CD4-positive, alpha-beta T cell (primary cell): ENCODE measurements at regions not wholly inside any gene's neighbourhood (a gene's known extent, or its start where the extent isn't known, plus 50 kb on each side); places are given as distances from the start of the nearest gene placed in this dataset.

Experiments used
- ATAC-seq: fragments of 200-7000 bp; cut with Tn5 transposase; one replicate; pipeline ENCODE4 v1.10.0; 2022; ENCODE audit warnings: mild to moderate bottlenecking; ENCODE audit not compliant: poor library complexity
- CTCF ChIA-PET: fragments of 350-600 bp; sonication (Branson Sonifier 250); formaldehyde crosslinking; loops from one replicate; lab custom pipeline; 2021; ENCODE audit warnings: antibody characterized with exemption, inconsistent platforms; lab: Charles Lee
- POLR2A ChIA-PET: fragments of 350-600 bp; sonication (Branson Sonifier 250); formaldehyde crosslinking; loops from one replicate; lab custom pipeline; 2021; ENCODE audit warnings: antibody characterized with exemption, inconsistent platforms; lab: Charles Lee
- DNase-seq, 14 experiments: peaks; one replicate each; pipeline ENCODE4 v3.0.0-alpha.2; 2013 to 2020; ENCODE audit warnings: mixed read lengths in 2 of 14
- H3K27ac ChIP-seq, 2 donors: one replicate each; pipeline versions ENCODE4 v1.5.1 to v1.7.0; 2013; ENCODE audit warnings: low read length in 2 of 2, low read depth in 1 of 2, mild to moderate bottlenecking in 1 of 2
- H3K27me3 ChIP-seq, 2 experiments: 1 replicate in 1 of 2; 2 replicates in 1 of 2; pipeline versions ENCODE4 v1.6.1 to v1.7.0; 2013; ENCODE audit warnings: low read length in 2 of 2, control low read depth in 1 of 2, mild to moderate bottlenecking in 1 of 2, moderate library complexity in 1 of 2; ENCODE audit not compliant: insufficient read depth in 2 of 2, control insufficient read depth in 1 of 2
- H3K36me3 ChIP-seq: one replicate; pipeline ENCODE4 v1.6.1; 2013; ENCODE audit warnings: low read length, control low read depth; ENCODE audit not compliant: insufficient read depth
- H3K4me1 ChIP-seq: one replicate; pipeline ENCODE4 v1.6.1; 2013; ENCODE audit warnings: low read length, control low read depth; ENCODE audit not compliant: insufficient read depth
- H3K4me3 ChIP-seq: one replicate; pipeline ENCODE4 v1.5.1; 2013; ENCODE audit warnings: mild to moderate bottlenecking, low read length, moderate library complexity
- H3K9me3 ChIP-seq, 2 experiments: 1 replicate in 1 of 2; 2 replicates in 1 of 2; pipeline versions ENCODE4 v1.6.1 to v1.7.0; 2013; ENCODE audit warnings: low read length in 2 of 2, mild to moderate bottlenecking in 2 of 2, control low read depth in 1 of 2, moderate library complexity in 1 of 2; ENCODE audit not compliant: control insufficient read depth in 1 of 2, insufficient read depth in 1 of 2
- H3K27ac Mint-ChIP-seq: one replicate; pipeline ENCODE4 v1.8.0; 2020; ENCODE audit warnings: mixed read lengths
- H3K27me3 Mint-ChIP-seq: one replicate; pipeline ENCODE4 v1.8.0; 2021; ENCODE audit warnings: mixed read lengths
- H3K36me3 Mint-ChIP-seq: one replicate; pipeline ENCODE4 v1.8.0; 2021; ENCODE audit warnings: low read depth, mixed read lengths
- H3K4me1 Mint-ChIP-seq: one replicate; pipeline ENCODE4 v1.8.0; 2021; ENCODE audit warnings: low read depth, mixed read lengths
- H3K4me3 Mint-ChIP-seq: one replicate; pipeline ENCODE4 v1.8.0; 2020; ENCODE audit warnings: mild to moderate bottlenecking, mixed read lengths
- H3K9me3 Mint-ChIP-seq: one replicate; pipeline ENCODE4 v1.8.0; 2020; ENCODE audit warnings: mixed read lengths
- intact Hi-C, 2 experiments: fragments of 100-400 bp; cut with DNase I in 1 of 2; cut with micrococcal nuclease in 1 of 2; formaldehyde crosslinking; loops; one replicate each; pipeline versions ENCODE4 v1.15.1 to v1.9.0; 2023 to 2025; cut with DNase I, micrococcal nuclease
- TF ChIP-seq, protein P1 (sequence below): fragments of 200-600 bp; IDR thresholded peaks from one replicate; pipeline ENCODE4 v1.8.0; 2022; ENCODE audit warnings: antibody characterized with exemption, mild to moderate bottlenecking

DNA sequence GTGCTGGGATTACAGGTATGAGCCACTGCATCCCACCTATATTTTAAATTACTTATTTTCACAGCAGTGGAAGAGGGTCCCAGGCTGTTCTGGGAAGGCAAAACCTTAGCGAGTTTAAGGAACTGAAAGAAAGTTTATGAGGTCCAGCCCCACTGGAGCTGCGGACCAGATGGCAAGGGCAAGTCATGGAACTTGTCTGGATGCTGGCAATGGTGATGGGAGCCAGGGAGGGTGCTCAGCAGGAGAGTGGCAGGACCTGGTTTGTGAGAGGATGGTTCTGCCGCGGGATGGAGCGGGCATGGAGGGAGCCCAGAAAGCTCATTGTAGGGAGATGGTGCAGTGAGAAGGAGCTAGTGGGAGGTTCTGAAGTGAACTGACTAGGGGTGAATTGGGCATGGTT lies 50.6 kb upstream of the SLC45A1 start:
- Histone ChIP-seq H3K9me3 (no peaks in the 10 kb centered on the region), H3K4me3 (no peak overlapping the region), H3K27me3 (peaks cover 0 to 2% of the 10 kb centered on the region in 2 experiments), H3K27ac (no peak overlapping the region), H3K36me3 (no peaks in the 10 kb centered on the region), H3K4me1 (no peaks in the 10 kb centered on the region)
- H3K9me3 Mint-ChIP-seq = no peaks in the 10 kb centered on the region
- ChIA-PET POLR2A (no interaction called here), CTCF (interaction anchor here (0.6 kb wide), 1 partner anchor 49 kb away, joined by 3 read pairs; no protein-coding TSS in a partner anchor)
- no peak overlapping the region for H3K27ac Mint-ChIP-seq
- ATAC-seq (no peak), DNase-seq (no peak)
- intact Hi-C loops = no loop called here
- TF ChIP-seq, protein P1, sequence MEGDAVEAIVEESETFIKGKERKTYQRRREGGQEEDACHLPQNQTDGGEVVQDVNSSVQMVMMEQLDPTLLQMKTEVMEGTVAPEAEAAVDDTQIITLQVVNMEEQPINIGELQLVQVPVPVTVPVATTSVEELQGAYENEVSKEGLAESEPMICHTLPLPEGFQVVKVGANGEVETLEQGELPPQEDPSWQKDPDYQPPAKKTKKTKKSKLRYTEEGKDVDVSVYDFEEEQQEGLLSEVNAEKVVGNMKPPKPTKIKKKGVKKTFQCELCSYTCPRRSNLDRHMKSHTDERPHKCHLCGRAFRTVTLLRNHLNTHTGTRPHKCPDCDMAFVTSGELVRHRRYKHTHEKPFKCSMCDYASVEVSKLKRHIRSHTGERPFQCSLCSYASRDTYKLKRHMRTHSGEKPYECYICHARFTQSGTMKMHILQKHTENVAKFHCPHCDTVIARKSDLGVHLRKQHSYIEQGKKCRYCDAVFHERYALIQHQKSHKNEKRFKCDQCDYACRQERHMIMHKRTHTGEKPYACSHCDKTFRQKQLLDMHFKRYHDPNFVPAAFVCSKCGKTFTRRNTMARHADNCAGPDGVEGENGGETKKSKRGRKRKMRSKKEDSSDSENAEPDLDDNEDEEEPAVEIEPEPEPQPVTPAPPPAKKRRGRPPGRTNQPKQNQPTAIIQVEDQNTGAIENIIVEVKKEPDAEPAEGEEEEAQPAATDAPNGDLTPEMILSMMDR = no peak
- H3K4me3 Mint-ChIP-seq = no peak overlapping the region
- H3K27me3 Mint-ChIP-seq = peaks cover 11% of the 10 kb centered on the region
- no peaks in the 10 kb centered on the region for H3K4me1 Mint-ChIP-seq
- H3K36me3 Mint-ChIP-seq = no peaks in the 10 kb centered on the region

DNA sequence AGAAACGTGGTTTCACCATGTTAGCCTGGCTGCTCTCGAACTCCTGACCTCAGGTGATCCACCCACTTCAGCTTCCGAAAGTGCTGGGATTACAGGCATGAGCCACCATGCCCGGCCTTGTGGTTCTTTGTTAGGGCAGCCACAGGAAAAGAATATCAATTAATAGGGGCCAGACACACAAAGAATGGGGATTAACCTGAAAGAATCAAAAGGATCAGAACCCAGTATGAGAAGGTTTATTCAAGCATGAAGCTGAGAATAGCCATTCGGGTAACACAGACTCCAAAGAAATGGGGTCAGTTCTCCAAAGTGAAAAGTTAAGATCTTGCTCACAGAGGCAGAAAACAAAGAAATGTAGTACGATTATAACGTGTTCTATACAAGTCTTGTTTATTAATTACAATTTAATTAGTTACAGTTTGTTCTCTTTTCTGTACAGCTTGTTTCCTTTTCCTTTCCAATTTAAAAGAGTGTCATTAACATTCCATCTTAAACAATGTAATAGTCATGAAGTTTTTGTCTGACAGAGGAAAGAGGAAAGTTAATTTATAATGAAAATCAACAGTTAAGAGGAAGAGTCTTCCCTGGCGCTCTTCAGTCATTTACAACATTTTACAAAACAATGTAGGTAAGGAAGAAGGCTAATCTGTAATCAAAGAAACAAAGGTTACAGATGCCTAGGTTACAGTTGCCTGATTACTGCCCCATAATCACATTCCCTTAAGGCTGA lies 51.3 kb upstream of the SLC45A1 start:
- H3K27me3 ChIP-seq = peaks cover 0 to 2% of the 10 kb centered on the region in 2 experiments
- H3K27me3 Mint-ChIP-seq = peaks cover 11% of the 10 kb centered on the region
- DNase-seq = no peak
- TF ChIP-seq, protein P1 = no peak
- ChIA-PET CTCF (interaction anchor here (0.6 kb wide), 1 partner anchor 49 kb away, joined by 3 read pairs; no protein-coding TSS in a partner anchor), POLR2A (no interaction called here)
- H3K4me3 Mint-ChIP-seq = no peak overlapping the region
- H3K36me3 ChIP-seq = no peaks in the 10 kb centered on the region
- no peaks in the 10 kb centered on the region for H3K9me3 ChIP-seq
- H3K36me3 Mint-ChIP-seq = no peaks in the 10 kb centered on the region
- H3K27ac ChIP-seq = no peak overlapping the region
- H3K9me3 Mint-ChIP-seq = no peaks in the 10 kb centered on the region
- H3K4me1 Mint-ChIP-seq = no peaks in the 10 kb centered on the region
- ATAC-seq = no peak
- no peak overlapping the region for H3K4me3 ChIP-seq
- H3K27ac Mint-ChIP-seq = no peak overlapping the region
- intact Hi-C loops = no loop called here
- H3K4me1 ChIP-seq = no peaks in the 10 kb centered on the region

DNA sequence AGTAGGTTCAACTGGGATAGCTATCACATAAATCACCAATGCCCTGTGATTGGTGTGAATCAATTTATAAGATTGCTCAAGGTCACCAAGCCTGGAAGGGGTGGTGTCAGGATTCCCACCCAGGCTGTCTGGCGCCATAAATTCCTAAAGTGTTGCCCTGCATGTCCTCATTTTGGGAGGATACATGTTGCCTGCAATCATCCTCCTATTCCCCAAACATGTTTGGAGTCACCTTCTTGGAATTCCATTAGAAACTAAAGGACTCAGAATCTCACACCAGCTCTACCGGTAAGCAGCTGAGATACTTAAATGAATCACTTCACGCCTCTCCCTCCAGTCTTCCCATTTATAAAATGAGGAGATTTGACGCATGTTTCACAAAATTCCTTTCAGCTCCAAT lies 54.1 kb upstream of the SLC45A1 start:
- TF ChIP-seq, protein P1 = no peak
- Mint-ChIP-seq H3K9me3 (no peaks in the 10 kb centered on the region), H3K27ac (no peak overlapping the region), H3K4me1 (no peaks in the 10 kb centered on the region), H3K36me3 (no peaks in the 10 kb centered on the region), H3K27me3 (peaks cover 4% of the 10 kb centered on the region), H3K4me3 (no peak overlapping the region)
- DNase-seq (no peak), ATAC-seq (no peak)
- CTCF ChIA-PET = no interaction called here
- Histone ChIP-seq H3K36me3 (no peaks in the 10 kb centered on the region), H3K4me1 (no peaks in the 10 kb centered on the region), H3K27ac (no peak overlapping the region), H3K4me3 (no peak overlapping the region), H3K27me3 (no peaks in the 10 kb centered on the region), H3K9me3 (no peaks in the 10 kb centered on the region)
- intact Hi-C loops = no loop called here
- POLR2A ChIA-PET = no interaction called here
